ENCODE measurements at regions not wholly inside any gene's neighbourhood (a gene's known extent, or its start where the extent isn't known, plus 50 kb on each side); places are given as distances from the start of the nearest gene placed in this dataset.

DNA sequence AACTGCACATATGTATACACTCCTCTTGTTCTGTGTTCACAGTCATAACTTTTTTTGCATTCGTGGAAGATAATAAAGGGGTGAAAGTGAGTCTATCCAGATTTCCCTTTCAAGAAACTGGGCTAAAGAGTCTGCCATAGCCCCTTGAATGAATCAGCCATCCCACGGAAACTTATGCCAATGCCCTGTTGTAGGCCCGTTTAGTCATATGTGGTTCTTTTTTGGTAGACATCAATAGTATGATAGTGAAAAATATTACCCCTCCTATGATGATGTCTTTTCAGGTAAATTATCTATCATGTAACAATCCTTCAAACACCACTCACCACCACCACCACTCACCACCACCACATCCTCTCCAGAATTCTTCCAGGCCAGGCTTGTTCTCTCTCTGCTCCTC, 99.9 kb upstream of the MYLIP start:
- TF ChIP-seq EZH2 (IDR thresholded peaks at IDR 0.05; ENCODE audit: insufficient read depth, poor library complexity, severe bottlenecking) (no peak), EZH2phosphoT487 (IDR thresholded peaks at IDR 0.05; ENCODE audit: insufficient read depth, low read depth) (no peak)

All from GM23248 (cell line).